Sigmoid colon (tissue), 6 donors: ENCODE measurements at regions not wholly inside any gene's neighbourhood (a gene's known extent, or its start where the extent isn't known, plus 50 kb on each side); places are given as distances from the start of the nearest gene placed in this dataset.

ENCODE experiments used
- DNase-seq: peaks from one replicate; pipeline ENCODE4 v3.0.0-alpha.2; 2019
- H3K27ac ChIP-seq, 4 donors: fragments of 200-600 bp; sonication (generic); one replicate each; pipeline ENCODE4 v1.5.1; 2016 to 2019; ENCODE audit warnings: mild to moderate bottlenecking in 1 of 4
- H3K27me3 ChIP-seq, 3 donors: fragments of 200-600 bp; sonication (generic); one replicate each; pipeline ENCODE4 v1.5.1; 2019; ENCODE audit warnings: mild to moderate bottlenecking in 1 of 3
- H3K36me3 ChIP-seq, 4 donors: fragments of 200-600 bp; sonication (generic); one replicate each; pipeline ENCODE4 v1.5.1; 2016 to 2019
- H3K4me1 ChIP-seq, 4 donors: fragments of 200-600 bp; sonication (generic); one replicate each; pipeline ENCODE4 v1.5.1; 2017 to 2019
- H3K4me3 ChIP-seq, 4 donors: fragments of 200-600 bp; sonication (generic); one replicate each; pipeline ENCODE4 v1.5.1; 2017 to 2019; ENCODE audit warnings: mild to moderate bottlenecking in 2 of 4, moderate library complexity in 1 of 4
- H3K9me3 ChIP-seq, 4 donors: fragments of 200-600 bp in 3 of 4; sonication (generic) in 3 of 4; one replicate each; pipeline versions ENCODE4 v1.5.1 to v1.6.1; 2013 to 2019
- EP300 ChIP-seq, 4 donors: sonication (generic); formaldehyde crosslinking; IDR thresholded peaks; one replicate each; pipeline ENCODE4 v1.6.1; 2017; ENCODE audit warnings: antibody characterized with exemption in 4 of 4
- POLR2A ChIP-seq, 2 donors: fragments of 450-650 bp; IDR thresholded peaks; one replicate each; pipeline ENCODE4 v1.6.1; 2016; ENCODE audit warnings: antibody characterized with exemption in 2 of 2, mild to moderate bottlenecking in 2 of 2, moderate library complexity in 2 of 2
- POLR2AphosphoS5 ChIP-seq, 4 donors: sonication (generic); formaldehyde crosslinking; IDR thresholded peaks; one replicate each; pipeline ENCODE4 v1.6.1; 2017; ENCODE audit warnings: antibody characterized with exemption in 4 of 4
- WGBS, 2 donors: extraction: QIAGEN DNeasy Blood & Tissue Kit; methylation state at CpG; one replicate each; pipeline ENCODE4 v1.1.7; 2013; 5-methylcytosine and 5-hydroxymethylcytosine counted together
- intact Hi-C: fragments of 100-400 bp; cut with DNase I; formaldehyde crosslinking; loops from one replicate; pipeline ENCODE4 v1.15.1; 2023
- TF ChIP-seq, protein P1 (sequence below), 4 experiments: fragments of 450-650 bp in 3 of 4; fragments of 200-600 bp in 1 of 4; IDR thresholded peaks; one replicate each; pipeline ENCODE4 v1.5.1; 2016 to 2019; ENCODE audit warnings: antibody characterized with exemption in 4 of 4, mild to moderate bottlenecking in 3 of 4, moderate library complexity in 2 of 4
- donor health status: healthy with polysubstance abuse.
- donor health status: healthy.

DNA sequence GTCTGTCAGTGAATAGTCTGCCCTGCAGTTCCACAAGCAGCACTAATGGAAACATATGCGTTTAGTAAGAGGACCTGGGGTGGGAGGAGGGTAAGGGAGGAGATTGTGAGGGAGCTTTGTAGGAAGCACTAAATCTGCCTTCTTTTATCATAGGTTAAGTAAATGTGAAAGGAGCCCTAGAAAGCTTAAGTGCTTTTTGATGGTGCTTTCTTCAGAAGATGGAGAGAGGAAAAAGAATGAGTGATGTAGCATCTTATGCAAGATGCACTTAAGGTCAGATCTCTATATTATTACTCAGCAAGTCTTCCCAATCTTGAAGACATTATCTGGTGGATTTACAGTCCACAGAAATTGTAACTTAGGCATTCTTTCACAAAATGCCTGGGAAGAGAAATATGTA lies 322.7 kb downstream of the PDHA2 start:
- DNase-seq: no peak
- 63 to 78% methylated on average over 1 of the region's 1 CpG for WGBS, 2 donors
- H3K36me3 ChIP-seq: no peaks in the 10 kb centered on the region
- H3K27ac ChIP-seq: no peak overlapping the region
- intact Hi-C loops: no loop called here
- no peaks in the 10 kb centered on the region for H3K4me1 ChIP-seq
- no peaks in the 10 kb centered on the region for H3K9me3 ChIP-seq
- no peaks in the 10 kb centered on the region for H3K27me3 ChIP-seq
- no peak overlapping the region for H3K4me3 ChIP-seq
- TF ChIP-seq, protein P1, sequence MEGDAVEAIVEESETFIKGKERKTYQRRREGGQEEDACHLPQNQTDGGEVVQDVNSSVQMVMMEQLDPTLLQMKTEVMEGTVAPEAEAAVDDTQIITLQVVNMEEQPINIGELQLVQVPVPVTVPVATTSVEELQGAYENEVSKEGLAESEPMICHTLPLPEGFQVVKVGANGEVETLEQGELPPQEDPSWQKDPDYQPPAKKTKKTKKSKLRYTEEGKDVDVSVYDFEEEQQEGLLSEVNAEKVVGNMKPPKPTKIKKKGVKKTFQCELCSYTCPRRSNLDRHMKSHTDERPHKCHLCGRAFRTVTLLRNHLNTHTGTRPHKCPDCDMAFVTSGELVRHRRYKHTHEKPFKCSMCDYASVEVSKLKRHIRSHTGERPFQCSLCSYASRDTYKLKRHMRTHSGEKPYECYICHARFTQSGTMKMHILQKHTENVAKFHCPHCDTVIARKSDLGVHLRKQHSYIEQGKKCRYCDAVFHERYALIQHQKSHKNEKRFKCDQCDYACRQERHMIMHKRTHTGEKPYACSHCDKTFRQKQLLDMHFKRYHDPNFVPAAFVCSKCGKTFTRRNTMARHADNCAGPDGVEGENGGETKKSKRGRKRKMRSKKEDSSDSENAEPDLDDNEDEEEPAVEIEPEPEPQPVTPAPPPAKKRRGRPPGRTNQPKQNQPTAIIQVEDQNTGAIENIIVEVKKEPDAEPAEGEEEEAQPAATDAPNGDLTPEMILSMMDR (IDR thresholded peaks at IDR 0.05): no peak
- TF ChIP-seq EP300 (IDR thresholded peaks at IDR 0.05) (no peak), POLR2A (IDR thresholded peaks at IDR 0.05) (no peak), POLR2AphosphoS5 (IDR thresholded peaks at IDR 0.05) (no peak)

DNA sequence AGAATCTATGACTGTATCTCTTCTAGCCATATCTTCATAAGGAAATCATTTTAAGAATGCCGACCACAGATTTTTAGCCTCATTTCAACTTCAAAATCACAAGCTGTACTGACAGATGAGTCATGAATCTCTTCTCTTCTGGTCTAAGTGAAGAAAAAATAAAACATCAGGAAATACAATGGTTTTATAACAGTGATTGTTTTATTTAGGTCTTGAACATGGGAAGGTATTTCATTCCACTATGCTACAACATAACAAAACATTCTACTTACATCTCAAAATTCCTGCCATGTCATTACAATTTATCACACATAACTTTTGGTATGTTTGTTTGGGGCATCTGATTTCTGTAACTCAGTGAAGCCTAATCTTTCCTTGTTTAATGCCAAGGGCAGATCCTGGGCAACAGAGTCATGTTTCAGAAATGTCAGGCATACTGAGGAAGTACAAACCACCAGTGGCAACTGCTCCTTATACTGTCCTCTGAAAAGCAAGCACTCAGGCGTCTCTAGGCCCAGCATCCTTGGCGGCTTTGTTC lies 325.0 kb downstream of the PDHA2 start:
- TF ChIP-seq EP300 (IDR thresholded peaks at IDR 0.05) (no peak), POLR2AphosphoS5 (IDR thresholded peaks at IDR 0.05) (no peak), POLR2A (IDR thresholded peaks at IDR 0.05) (no peak)
- TF ChIP-seq, protein P1 (IDR thresholded peaks at IDR 0.05): no peak
- Histone ChIP-seq H3K9me3 (no peaks in the 10 kb centered on the region), H3K4me3 (no peak overlapping the region), H3K4me1 (no peaks in the 10 kb centered on the region), H3K27me3 (no peaks in the 10 kb centered on the region), H3K27ac (no peak overlapping the region), H3K36me3 (no peaks in the 10 kb centered on the region)
- no peak for DNase-seq
- intact Hi-C loops: no loop called here
- WGBS, 2 donors: 92 to 93% methylated on average over 3 of the region's 3 CpGs

DNA sequence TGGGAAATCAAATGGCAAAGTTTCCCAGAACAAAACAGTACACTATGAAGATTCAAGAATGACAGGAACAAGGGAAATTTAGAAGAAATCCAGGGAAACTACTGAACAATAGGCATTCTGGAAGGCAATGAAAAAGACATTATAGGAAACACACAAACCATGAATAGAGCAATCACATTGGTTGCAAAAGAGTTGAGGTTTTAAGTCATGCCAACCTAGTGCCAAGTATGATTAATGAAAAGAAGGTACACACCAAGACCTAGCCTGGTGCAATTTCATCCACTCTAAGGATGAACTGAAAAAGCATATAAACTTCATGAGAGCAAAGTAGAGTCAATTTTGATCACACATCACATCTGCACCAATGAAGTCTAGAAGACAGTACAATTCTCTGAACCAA lies 326.9 kb downstream of the PDHA2 start:
- no peaks in the 10 kb centered on the region for H3K36me3 ChIP-seq
- H3K27ac ChIP-seq: no peak overlapping the region
- no peaks in the 10 kb centered on the region for H3K9me3 ChIP-seq
- no peak for TF ChIP-seq POLR2A (IDR thresholded peaks at IDR 0.05)
- intact Hi-C loops: no loop called here
- H3K4me1 ChIP-seq: no peaks in the 10 kb centered on the region
- H3K4me3 ChIP-seq: no peak overlapping the region
- no peak for DNase-seq
- no peaks in the 10 kb centered on the region for H3K27me3 ChIP-seq

DNA sequence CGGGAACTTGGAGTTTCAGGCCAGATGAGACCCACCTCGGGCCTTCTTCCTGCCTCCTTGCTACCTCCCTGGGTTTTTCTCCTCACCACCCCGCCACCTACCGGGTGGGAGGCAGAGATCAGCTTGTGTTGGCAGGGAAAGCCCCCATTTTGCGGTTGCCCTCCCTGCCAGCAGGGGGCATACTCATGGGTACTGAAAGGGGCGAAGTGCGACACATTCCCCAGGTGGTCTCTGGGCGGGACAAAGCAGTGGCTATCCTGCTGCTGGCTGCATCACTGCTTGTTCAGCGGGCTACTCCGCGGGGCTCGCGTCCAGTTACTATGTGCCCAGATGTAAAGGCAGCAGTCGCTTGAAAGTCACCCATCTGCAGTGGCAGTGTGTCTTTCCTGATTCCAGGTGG lies 330.3 kb downstream of the PDHA2 start:
- Histone ChIP-seq H3K27ac (no peak overlapping the region), H3K9me3 (no peaks in the 10 kb centered on the region), H3K27me3 (no peaks in the 10 kb centered on the region), H3K4me1 (no peaks in the 10 kb centered on the region), H3K4me3 (no peak overlapping the region), H3K36me3 (no peaks in the 10 kb centered on the region)
- no peak for DNase-seq
- intact Hi-C loops: no loop called here
- no peak for TF ChIP-seq POLR2A (IDR thresholded peaks at IDR 0.05)
- TF ChIP-seq, protein P1 (IDR thresholded peaks at IDR 0.05): no peak
- TF ChIP-seq POLR2AphosphoS5 (IDR thresholded peaks at IDR 0.05): no peak
- TF ChIP-seq EP300 (IDR thresholded peaks at IDR 0.05): no peak
- 95 to 97% methylated on average over 14 of the region's 14 CpGs for WGBS, 2 donors

DNA sequence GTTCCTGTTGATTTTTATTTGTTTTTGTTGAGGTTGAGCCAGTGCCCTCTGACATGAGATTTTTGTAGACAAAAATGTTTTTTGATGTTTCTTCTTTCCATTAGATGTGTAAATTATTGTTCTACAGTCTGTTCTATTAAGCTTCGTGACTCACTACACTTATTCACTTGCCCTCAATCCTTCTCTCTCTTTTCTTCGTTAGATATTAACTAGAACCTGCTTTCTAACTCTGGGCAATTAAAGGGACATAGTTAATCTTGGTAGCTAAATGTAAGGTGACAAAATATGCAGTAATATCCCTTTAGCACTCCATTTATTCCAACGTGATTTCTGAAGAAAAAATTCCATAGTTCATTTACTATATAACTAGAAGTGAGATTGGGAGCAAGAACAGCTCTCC lies 333.9 kb downstream of the PDHA2 start:
- TF ChIP-seq, protein P1 (IDR thresholded peaks at IDR 0.05): no peak
- TF ChIP-seq POLR2AphosphoS5 (IDR thresholded peaks at IDR 0.05) (no peak), POLR2A (IDR thresholded peaks at IDR 0.05) (no peak), EP300 (IDR thresholded peaks at IDR 0.05) (no peak)
- no peak overlapping the region for H3K4me3 ChIP-seq
- H3K27ac ChIP-seq: no peak overlapping the region
- WGBS, 2 donors: 20 to 64% methylated on average over 3 of the region's 3 CpGs
- no peaks in the 10 kb centered on the region for H3K36me3 ChIP-seq
- intact Hi-C loops: no loop called here
- H3K4me1 ChIP-seq: no peaks in the 10 kb centered on the region
- H3K27me3 ChIP-seq: no peaks in the 10 kb centered on the region
- DNase-seq: no peak
- H3K9me3 ChIP-seq: no peaks in the 10 kb centered on the region
